ENCODE measurements at regions not wholly inside any gene's neighbourhood (a gene's known extent, or its start where the extent isn't known, plus 50 kb on each side); places are given as distances from the start of the nearest gene placed in this dataset.

GRCh38 chr16:73998707-73999106, 297.9 kb upstream of the PSMD7 start:
- no peak overlapping the region for H3K4me3 ChIP-seq
- 67 to 68% methylated on average over 2 of the region's 2 CpGs for WGBS, 2 donors (ENCODE audit: low coverage in 1 of 2)
- H3K4me1 ChIP-seq: peaks cover 0 to 17% (median 2%) of the 10 kb centered on the region in 4 donors
- in situ Hi-C loops (cut with MboI; ENCODE audit: low pct_ligation_motif_present in 1 of 4, low pct_unique_long_range_greater_than_20kb in 1 of 4, low sequenced_read_pairs in 3 of 4): no loop called here
- no peak overlapping the region for H3K27ac ChIP-seq
- no peak for DNase-seq
- TF ChIP-seq EP300 (IDR thresholded peaks at IDR 0.05; ENCODE audit: low read depth): no peak
- TF ChIP-seq, protein P1, sequence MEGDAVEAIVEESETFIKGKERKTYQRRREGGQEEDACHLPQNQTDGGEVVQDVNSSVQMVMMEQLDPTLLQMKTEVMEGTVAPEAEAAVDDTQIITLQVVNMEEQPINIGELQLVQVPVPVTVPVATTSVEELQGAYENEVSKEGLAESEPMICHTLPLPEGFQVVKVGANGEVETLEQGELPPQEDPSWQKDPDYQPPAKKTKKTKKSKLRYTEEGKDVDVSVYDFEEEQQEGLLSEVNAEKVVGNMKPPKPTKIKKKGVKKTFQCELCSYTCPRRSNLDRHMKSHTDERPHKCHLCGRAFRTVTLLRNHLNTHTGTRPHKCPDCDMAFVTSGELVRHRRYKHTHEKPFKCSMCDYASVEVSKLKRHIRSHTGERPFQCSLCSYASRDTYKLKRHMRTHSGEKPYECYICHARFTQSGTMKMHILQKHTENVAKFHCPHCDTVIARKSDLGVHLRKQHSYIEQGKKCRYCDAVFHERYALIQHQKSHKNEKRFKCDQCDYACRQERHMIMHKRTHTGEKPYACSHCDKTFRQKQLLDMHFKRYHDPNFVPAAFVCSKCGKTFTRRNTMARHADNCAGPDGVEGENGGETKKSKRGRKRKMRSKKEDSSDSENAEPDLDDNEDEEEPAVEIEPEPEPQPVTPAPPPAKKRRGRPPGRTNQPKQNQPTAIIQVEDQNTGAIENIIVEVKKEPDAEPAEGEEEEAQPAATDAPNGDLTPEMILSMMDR (IDR thresholded peaks at IDR 0.05): no peak
- no peak for TF ChIP-seq POLR2A (IDR thresholded peaks at IDR 0.05)
- no peak for TF ChIP-seq POLR2AphosphoS5 (IDR thresholded peaks at IDR 0.05)
- H3K9me3 ChIP-seq: peaks cover 0 to 2% of the 10 kb centered on the region in 2 donors
- intact Hi-C loops (cut with DNase I; ENCODE audit: low total_unique reads): no loop called here
- no peaks in the 10 kb centered on the region for H3K27me3 ChIP-seq
- H3K36me3 ChIP-seq: no peaks in the 10 kb centered on the region

- intact Hi-C loops (cut with DNase I; ENCODE audit: low total_unique reads): no loop called here
- in situ Hi-C loops (cut with MboI; ENCODE audit: low pct_ligation_motif_present in 1 of 4, low pct_unique_long_range_greater_than_20kb in 1 of 4, low sequenced_read_pairs in 3 of 4): no loop called here
- no peaks in the 10 kb centered on the region for H3K9me3 ChIP-seq
- H3K36me3 ChIP-seq: no peaks in the 10 kb centered on the region
- TF ChIP-seq, protein P1 (IDR thresholded peaks at IDR 0.05): no peak
- TF ChIP-seq POLR2A (IDR thresholded peaks at IDR 0.05): no peak
- TF ChIP-seq POLR2AphosphoS5 (IDR thresholded peaks at IDR 0.05): no peak
- no peak for DNase-seq
- peaks cover 0 to 17% (median 2%) of the 10 kb centered on the region in 4 donors for H3K4me1 ChIP-seq
- H3K4me3 ChIP-seq: no peak overlapping the region
- no peak overlapping the region for H3K27ac ChIP-seq
- H3K27me3 ChIP-seq: no peaks in the 10 kb centered on the region
- WGBS, 2 donors (ENCODE audit: low coverage in 1 of 2): 74 to 84% methylated on average over 4 of the region's 4 CpGs
These were observed 298.6 kb upstream of the PSMD7 start for GRCh38 chr16:73997971-73998370.

GRCh38 chr16:73997340-73997711, 299.3 kb upstream of the PSMD7 start:
- peaks cover 0 to 17% (median 2%) of the 10 kb centered on the region in 4 donors for H3K4me1 ChIP-seq
- H3K27me3 ChIP-seq: no peaks in the 10 kb centered on the region
- 31 to 41% methylated on average over 2 to 3 of the region's 3 CpGs for WGBS, 2 donors (ENCODE audit: low coverage in 1 of 2)
- no peak overlapping the region for H3K4me3 ChIP-seq
- TF ChIP-seq, protein P1 (IDR thresholded peaks at IDR 0.05): no peak
- TF ChIP-seq POLR2AphosphoS5 (IDR thresholded peaks at IDR 0.05) (no peak), EP300 (IDR thresholded peaks at IDR 0.05; ENCODE audit: low read depth) (no peak), POLR2A (IDR thresholded peaks at IDR 0.05) (no peak)
- no peaks in the 10 kb centered on the region for H3K36me3 ChIP-seq
- peak overlapping the region; percentile 37 to 62 (median 47) for H3K27ac ChIP-seq
- in situ Hi-C loops (cut with MboI; ENCODE audit: low pct_ligation_motif_present in 1 of 4, low pct_unique_long_range_greater_than_20kb in 1 of 4, low sequenced_read_pairs in 3 of 4) (no loop called here), intact Hi-C loops (cut with DNase I; ENCODE audit: low total_unique reads) (no loop called here)
- no peaks in the 10 kb centered on the region for H3K9me3 ChIP-seq
- no peak for DNase-seq

DNA sequence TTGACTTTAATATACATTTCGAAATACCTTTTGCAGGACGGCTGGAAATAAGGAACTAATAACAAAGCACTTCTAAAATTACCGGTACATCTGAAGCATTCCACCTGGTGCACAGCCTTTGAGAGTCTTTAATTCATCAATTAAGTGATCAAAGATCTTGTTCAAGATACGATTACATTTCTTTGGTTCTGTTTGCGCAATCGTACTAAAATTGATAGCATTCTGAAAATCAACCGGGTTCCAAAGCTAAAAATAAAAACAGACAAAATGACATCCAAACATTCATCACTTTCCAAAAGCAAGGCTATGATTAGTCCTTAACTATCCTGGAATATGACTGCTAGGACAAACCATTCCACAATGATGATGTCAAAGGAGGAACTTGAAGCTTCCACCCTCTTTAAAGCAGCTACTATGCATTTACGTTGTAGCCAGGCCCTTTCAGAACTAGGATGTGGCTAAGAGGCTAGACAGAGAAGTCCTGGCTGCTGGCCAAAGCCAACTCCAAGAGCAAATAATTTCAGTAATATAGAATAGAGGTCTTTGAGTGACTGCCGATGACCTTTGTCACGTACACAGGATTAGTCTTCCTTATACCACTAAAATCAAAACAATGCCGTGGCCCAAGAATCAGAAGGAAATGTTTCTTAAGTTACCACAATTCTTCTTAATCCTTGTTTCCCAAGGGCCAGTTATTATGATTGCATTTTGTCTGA, 299.8 kb upstream of the PSMD7 start:
- peak overlapping the region; percentile 37 to 62 (median 47) for H3K27ac ChIP-seq
- intact Hi-C loops (cut with DNase I; ENCODE audit: low total_unique reads) (no loop called here), in situ Hi-C loops (cut with MboI; ENCODE audit: low pct_ligation_motif_present in 1 of 4, low pct_unique_long_range_greater_than_20kb in 1 of 4, low sequenced_read_pairs in 3 of 4) (no loop called here)
- H3K4me3 ChIP-seq: no peak overlapping the region
- TF ChIP-seq POLR2A (IDR thresholded peaks at IDR 0.05) (no peak), POLR2AphosphoS5 (IDR thresholded peaks at IDR 0.05) (no peak)
- WGBS, 2 donors (ENCODE audit: low coverage in 1 of 2): 43 to 51% methylated on average over 10 to 11 of the region's 11 CpGs
- peaks cover 0 to 17% (median 2%) of the 10 kb centered on the region in 4 donors for H3K4me1 ChIP-seq
- H3K27me3 ChIP-seq: no peaks in the 10 kb centered on the region
- no peaks in the 10 kb centered on the region for H3K9me3 ChIP-seq
- peak; percentile 90 for DNase-seq
- H3K36me3 ChIP-seq: no peaks in the 10 kb centered on the region

GRCh38 chr16:73993878-73994277, 302.7 kb upstream of the PSMD7 start:
- in situ Hi-C loops (cut with MboI; ENCODE audit: low pct_ligation_motif_present in 1 of 4, low pct_unique_long_range_greater_than_20kb in 1 of 4, low sequenced_read_pairs in 3 of 4) (no loop called here), intact Hi-C loops (cut with DNase I; ENCODE audit: low total_unique reads) (no loop called here)
- no peak for DNase-seq
- TF ChIP-seq POLR2A (IDR thresholded peaks at IDR 0.05) (no peak), POLR2AphosphoS5 (IDR thresholded peaks at IDR 0.05) (no peak), EP300 (IDR thresholded peaks at IDR 0.05; ENCODE audit: low read depth) (no peak)
- TF ChIP-seq, protein P1 (IDR thresholded peaks at IDR 0.05): no peak
- Histone ChIP-seq H3K27ac (no peak overlapping the region), H3K4me3 (no peak overlapping the region), H3K4me1 (peaks cover 0 to 17% (median 2%) of the 10 kb centered on the region in 4 donors), H3K36me3 (no peaks in the 10 kb centered on the region), H3K27me3 (no peaks in the 10 kb centered on the region), H3K9me3 (no peaks in the 10 kb centered on the region)
- 59 to 78% methylated on average over 1 of the region's 1 CpG for WGBS, 2 donors (ENCODE audit: low coverage in 1 of 2)
